Activated CD4-positive, alpha-beta T cell treated with anti-CD3 and anti-CD28 coated beads, Interleukin-10, Interleukin-2, amounts not matched to agents 100 ng/mL and 50 ng/mL, durations not matched to agents 16 hours and 8 hours (primary cell): ENCODE measurements at regions not wholly inside any gene's neighbourhood (a gene's known extent, or its start where the extent isn't known, plus 50 kb on each side); places are given as distances from the start of the nearest gene placed in this dataset.

Source experiments
- DNase-seq: peaks from one replicate; pipeline ENCODE4 v3.0.0-alpha.2; 2020

- DNase-seq, result no peak
These were observed 199.9 kb upstream of the FAR2 start for GRCh38 chr12:28949184-28949583.

GRCh38 chr12:28950049-28950448, 199.0 kb upstream of the FAR2 start:
- DNase-seq, result no peak

GRCh38 chr12:28951935-28952334, 197.1 kb upstream of the FAR2 start:
- no peak for DNase-seq

GRCh38 chr12:28954333-28954732, 194.7 kb upstream of the FAR2 start:
- no peak for DNase-seq

- DNase-seq, result no peak
These were observed 193.6 kb upstream of the FAR2 start for GRCh38 chr12:28955491-28955890.

- DNase-seq, result no peak
These were observed 193.1 kb upstream of the FAR2 start for GRCh38 chr12:28955931-28956330.

GRCh38 chr12:28958553-28959195, 190.4 kb upstream of the FAR2 start:
- DNase-seq, result no peak

- DNase-seq, result no peak
These were observed 187.1 kb upstream of the FAR2 start for GRCh38 chr12:28961948-28962384.

GRCh38 chr12:28963554-28963953, 185.5 kb upstream of the FAR2 start:
- DNase-seq, result no peak

GRCh38 chr12:28966046-28966780, 182.9 kb upstream of the FAR2 start:
- DNase-seq, result no peak

GRCh38 chr12:28967426-28967825, 181.7 kb upstream of the FAR2 start:
- DNase-seq, result no peak

- no peak for DNase-seq
These were observed 175.6 kb upstream of the FAR2 start for GRCh38 chr12:28973491-28973890.

GRCh38 chr12:28974166-28974565, 174.9 kb upstream of the FAR2 start:
- peak; percentile 3 for DNase-seq

- no peak for DNase-seq
These were observed 174.2 kb upstream of the FAR2 start for GRCh38 chr12:28974883-28975282.

- DNase-seq, result no peak
These were observed 173.3 kb upstream of the FAR2 start for GRCh38 chr12:28975564-28976340.

- DNase-seq, result no peak
These were observed 168.6 kb upstream of the FAR2 start for GRCh38 chr12:28980436-28980835.

- no peak for DNase-seq
These were observed 161.3 kb upstream of the FAR2 start for GRCh38 chr12:28987538-28988324.

- DNase-seq, result no peak
These were observed 160.8 kb upstream of the FAR2 start for GRCh38 chr12:28988325-28988704.

GRCh38 chr12:28991626-28992025, 157.5 kb upstream of the FAR2 start:
- no peak for DNase-seq

GRCh38 chr12:28993720-28994119, 155.4 kb upstream of the FAR2 start:
- no peak for DNase-seq

GRCh38 chr12:28994179-28994715, 154.8 kb upstream of the FAR2 start:
- no peak for DNase-seq

- no peak for DNase-seq
These were observed 152.4 kb upstream of the FAR2 start for GRCh38 chr12:28996688-28997087.

GRCh38 chr12:28998662-28999120, 150.4 kb upstream of the FAR2 start:
- DNase-seq, result peak; percentile 9
